ENCODE measurements at regions not wholly inside any gene's neighbourhood (a gene's known extent, or its start where the extent isn't known, plus 50 kb on each side); places are given as distances from the start of the nearest gene placed in this dataset.
"Not testable (repeated sequence)": the region's sequence is repeated elsewhere in the genome, so short reads cannot be mapped to it uniquely, and the experiment has no call there.

- 86% methylated on average over 5 of the region's 5 CpGs for WGBS
- Histone ChIP-seq H3K36me3 (ENCODE audit: insufficient read depth, low read length) (no peaks in the 10 kb centered on the region), H3K27me3 (ENCODE audit: insufficient read depth, low read length) (no peaks in the 10 kb centered on the region), H3K9ac (ENCODE audit: low read depth, low read length) (no peak overlapping the region), H3K4me1 (ENCODE audit: insufficient read depth, low read length) (no peaks in the 10 kb centered on the region), H3K4me3 (ENCODE audit: low read length) (no peak overlapping the region), H3K9me3 (ENCODE audit: insufficient read depth, low read depth, low read length) (no peaks in the 10 kb centered on the region), H3K27ac (ENCODE audit: low read depth, low read length) (no peak overlapping the region)
Measured at GRCh38 chr16:26717826-26718225, 348.9 kb upstream of the C16orf82 start.

- Histone ChIP-seq H3K27ac (ENCODE audit: low read depth, low read length) (no peak overlapping the region), H3K4me1 (ENCODE audit: insufficient read depth, low read length) (no peaks in the 10 kb centered on the region), H3K9me3 (ENCODE audit: insufficient read depth, low read depth, low read length) (no peaks in the 10 kb centered on the region), H3K9ac (ENCODE audit: low read depth, low read length) (no peak overlapping the region), H3K27me3 (ENCODE audit: insufficient read depth, low read length) (no peaks in the 10 kb centered on the region), H3K4me3 (ENCODE audit: low read length) (no peak overlapping the region), H3K36me3 (ENCODE audit: insufficient read depth, low read length) (no peaks in the 10 kb centered on the region)
- WGBS, result 91% methylated on average over 6 of the region's 6 CpGs
Measured at GRCh38 chr16:26721290-26721689, 345.4 kb upstream of the C16orf82 start.

- WGBS, result 100% methylated on average over 1 of the region's 3 CpGs
- not testable (repeated sequence) for H3K9me3 ChIP-seq (ENCODE audit: insufficient read depth, low read depth, low read length); H3K27ac ChIP-seq (ENCODE audit: low read depth, low read length); H3K4me1 ChIP-seq (ENCODE audit: insufficient read depth, low read length); H3K9ac ChIP-seq (ENCODE audit: low read depth, low read length); H3K4me3 ChIP-seq (ENCODE audit: low read length); H3K36me3 ChIP-seq (ENCODE audit: insufficient read depth, low read length); H3K27me3 ChIP-seq (ENCODE audit: insufficient read depth, low read length)
Measured at GRCh38 chr16:26721957-26722356, 344.8 kb upstream of the C16orf82 start.

- WGBS, result 93% methylated on average over 5 of the region's 8 CpGs
- H3K4me1 ChIP-seq (ENCODE audit: insufficient read depth, low read length), result no peaks in the 10 kb centered on the region
- no peaks in the 10 kb centered on the region for H3K9me3 ChIP-seq (ENCODE audit: insufficient read depth, low read depth, low read length)
- no peaks in the 10 kb centered on the region for H3K36me3 ChIP-seq (ENCODE audit: insufficient read depth, low read length)
- H3K4me3 ChIP-seq (ENCODE audit: low read length), result no peak overlapping the region
- no peaks in the 10 kb centered on the region for H3K27me3 ChIP-seq (ENCODE audit: insufficient read depth, low read length)
- no peak overlapping the region for H3K9ac ChIP-seq (ENCODE audit: low read depth, low read length)
- no peak overlapping the region for H3K27ac ChIP-seq (ENCODE audit: low read depth, low read length)
Measured at GRCh38 chr16:26724189-26724588, 342.5 kb upstream of the C16orf82 start.

- no peaks in the 10 kb centered on the region for H3K27me3 ChIP-seq (ENCODE audit: insufficient read depth, low read length)
- H3K9me3 ChIP-seq (ENCODE audit: insufficient read depth, low read depth, low read length), result no peaks in the 10 kb centered on the region
- no peaks in the 10 kb centered on the region for H3K4me1 ChIP-seq (ENCODE audit: insufficient read depth, low read length)
- H3K9ac ChIP-seq (ENCODE audit: low read depth, low read length), result no peak overlapping the region
- no peaks in the 10 kb centered on the region for H3K36me3 ChIP-seq (ENCODE audit: insufficient read depth, low read length)
- no peak overlapping the region for H3K4me3 ChIP-seq (ENCODE audit: low read length)
- WGBS, result 85% methylated on average over 9 of the region's 9 CpGs
- H3K27ac ChIP-seq (ENCODE audit: low read depth, low read length), result no peak overlapping the region
Measured at GRCh38 chr16:26727848-26728247, 338.9 kb upstream of the C16orf82 start.

- Histone ChIP-seq H3K9me3 (ENCODE audit: insufficient read depth, low read depth, low read length) (no peaks in the 10 kb centered on the region), H3K36me3 (ENCODE audit: insufficient read depth, low read length) (no peaks in the 10 kb centered on the region), H3K4me1 (ENCODE audit: insufficient read depth, low read length) (no peaks in the 10 kb centered on the region), H3K27ac (ENCODE audit: low read depth, low read length) (no peak overlapping the region), H3K4me3 (ENCODE audit: low read length) (no peak overlapping the region), H3K27me3 (ENCODE audit: insufficient read depth, low read length) (no peaks in the 10 kb centered on the region), H3K9ac (ENCODE audit: low read depth, low read length) (no peak overlapping the region)
- 86% methylated on average over 2 of the region's 2 CpGs for WGBS
Measured at GRCh38 chr16:26729951-26730541, 336.7 kb upstream of the C16orf82 start.

GRCh38 chr16:26731729-26732128, 335.0 kb upstream of the C16orf82 start:
- Histone ChIP-seq H3K4me3 (ENCODE audit: low read length) (no peak overlapping the region), H3K27me3 (ENCODE audit: insufficient read depth, low read length) (no peaks in the 10 kb centered on the region), H3K4me1 (ENCODE audit: insufficient read depth, low read length) (no peaks in the 10 kb centered on the region), H3K27ac (ENCODE audit: low read depth, low read length) (no peak overlapping the region), H3K36me3 (ENCODE audit: insufficient read depth, low read length) (no peaks in the 10 kb centered on the region), H3K9ac (ENCODE audit: low read depth, low read length) (no peak overlapping the region), H3K9me3 (ENCODE audit: insufficient read depth, low read depth, low read length) (no peaks in the 10 kb centered on the region)
- WGBS, result 95% methylated on average over 3 of the region's 4 CpGs

- 87% methylated on average over 1 of the region's 1 CpG for WGBS
- no peaks in the 10 kb centered on the region for H3K27me3 ChIP-seq (ENCODE audit: insufficient read depth, low read length)
- no peaks in the 10 kb centered on the region for H3K4me1 ChIP-seq (ENCODE audit: insufficient read depth, low read length)
- H3K9ac ChIP-seq (ENCODE audit: low read depth, low read length), result no peak overlapping the region
- H3K4me3 ChIP-seq (ENCODE audit: low read length), result no peak overlapping the region
- H3K36me3 ChIP-seq (ENCODE audit: insufficient read depth, low read length), result no peaks in the 10 kb centered on the region
- no peaks in the 10 kb centered on the region for H3K9me3 ChIP-seq (ENCODE audit: insufficient read depth, low read depth, low read length)
- no peak overlapping the region for H3K27ac ChIP-seq (ENCODE audit: low read depth, low read length)
Measured at GRCh38 chr16:26733710-26734109, 333.0 kb upstream of the C16orf82 start.

GRCh38 chr16:26735521-26735920, 331.2 kb upstream of the C16orf82 start:
- no peak overlapping the region for H3K4me3 ChIP-seq (ENCODE audit: low read length)
- 98% methylated on average over 3 of the region's 3 CpGs for WGBS
- no peaks in the 10 kb centered on the region for H3K27me3 ChIP-seq (ENCODE audit: insufficient read depth, low read length)
- no peaks in the 10 kb centered on the region for H3K9me3 ChIP-seq (ENCODE audit: insufficient read depth, low read depth, low read length)
- H3K36me3 ChIP-seq (ENCODE audit: insufficient read depth, low read length), result no peaks in the 10 kb centered on the region
- H3K27ac ChIP-seq (ENCODE audit: low read depth, low read length), result no peak overlapping the region
- H3K9ac ChIP-seq (ENCODE audit: low read depth, low read length), result no peak overlapping the region
- peaks cover 6% of the 10 kb centered on the region; the same call in 1 of the 2 replicates for H3K4me1 ChIP-seq (ENCODE audit: insufficient read depth, low read length)

- no peak overlapping the region for H3K4me3 ChIP-seq (ENCODE audit: low read length)
- H3K9me3 ChIP-seq (ENCODE audit: insufficient read depth, low read depth, low read length), result no peaks in the 10 kb centered on the region
- H3K27me3 ChIP-seq (ENCODE audit: insufficient read depth, low read length), result no peaks in the 10 kb centered on the region
- H3K36me3 ChIP-seq (ENCODE audit: insufficient read depth, low read length), result no peaks in the 10 kb centered on the region
- peaks cover 6% of the 10 kb centered on the region; the same call in 1 of the 2 replicates for H3K4me1 ChIP-seq (ENCODE audit: insufficient read depth, low read length)
- no peak overlapping the region for H3K9ac ChIP-seq (ENCODE audit: low read depth, low read length)
- no peak overlapping the region for H3K27ac ChIP-seq (ENCODE audit: low read depth, low read length)
- WGBS, result 74% methylated on average over 3 of the region's 4 CpGs
Measured at GRCh38 chr16:26736084-26736483, 330.6 kb upstream of the C16orf82 start.

GRCh38 chr16:26740771-26741170, 326.0 kb upstream of the C16orf82 start:
- 88% methylated on average over 1 of the region's 2 CpGs for WGBS
- Histone ChIP-seq H3K9ac (ENCODE audit: low read depth, low read length) (no peak overlapping the region), H3K27me3 (ENCODE audit: insufficient read depth, low read length) (peaks cover 22% of the 10 kb centered on the region), H3K4me3 (ENCODE audit: low read length) (no peak overlapping the region), H3K9me3 (ENCODE audit: insufficient read depth, low read depth, low read length) (no peaks in the 10 kb centered on the region), H3K4me1 (ENCODE audit: insufficient read depth, low read length) (peaks cover 6% of the 10 kb centered on the region; the same call in 1 of the 2 replicates), H3K27ac (ENCODE audit: low read depth, low read length) (no peak overlapping the region), H3K36me3 (ENCODE audit: insufficient read depth, low read length) (no peaks in the 10 kb centered on the region)

- H3K4me1 ChIP-seq (ENCODE audit: insufficient read depth, low read length), result peaks cover 6% of the 10 kb centered on the region; the same call in 1 of the 2 replicates
- no peak overlapping the region for H3K9ac ChIP-seq (ENCODE audit: low read depth, low read length)
- WGBS, result 87% methylated on average over 2 of the region's 2 CpGs
- H3K36me3 ChIP-seq (ENCODE audit: insufficient read depth, low read length), result no peaks in the 10 kb centered on the region
- no peak overlapping the region for H3K4me3 ChIP-seq (ENCODE audit: low read length)
- H3K27me3 ChIP-seq (ENCODE audit: insufficient read depth, low read length), result peaks cover 32% of the 10 kb centered on the region
- H3K27ac ChIP-seq (ENCODE audit: low read depth, low read length), result no peak overlapping the region
- H3K9me3 ChIP-seq (ENCODE audit: insufficient read depth, low read depth, low read length), result no peaks in the 10 kb centered on the region
Measured at GRCh38 chr16:26742040-26742439, 324.7 kb upstream of the C16orf82 start.
